Neural progenitor cell (in vitro differentiated cells): ENCODE measurements at regions not wholly inside any gene's neighbourhood (a gene's known extent, or its start where the extent isn't known, plus 50 kb on each side); places are given as distances from the start of the nearest gene placed in this dataset.

ENCODE experiments used
- CTCF ChIP-seq: fragments of 200-600 bp; sonication (generic); IDR thresholded peaks from 2 replicates; pipeline ENCODE4 v1.5.1; 2017; ENCODE audit warnings: antibody characterized with exemption, mild to moderate bottlenecking
- EZH2 ChIP-seq: fragments of 200-600 bp; sonication (generic); IDR thresholded peaks from 2 replicates; pipeline ENCODE4 v1.6.1; 2017; ENCODE audit warnings: antibody characterized with exemption, mild to moderate bottlenecking, moderate library complexity

GRCh38 chr3:148344521-148344920 lies 353.2 kb upstream of the AGTR1 start:
- TF ChIP-seq CTCF (no peak), EZH2 (no peak)
